Muscle of leg (tissue), 3 donors: ENCODE measurements at regions not wholly inside any gene's neighbourhood (a gene's known extent, or its start where the extent isn't known, plus 50 kb on each side); places are given as distances from the start of the nearest gene placed in this dataset.

Source experiments
- DNase-seq: peaks from one replicate; pipeline ENCODE4 v3.0.0; 2013
- H3K27ac ChIP-seq: one replicate; pipeline ENCODE4 v1.5.1; 2013; ENCODE audit warnings: mild to moderate bottlenecking, low read length, control low read depth
- H3K27me3 ChIP-seq: one replicate; pipeline ENCODE4 v1.6.1; 2013; ENCODE audit warnings: low read length; ENCODE audit not compliant: control insufficient read depth, insufficient read depth
- H3K36me3 ChIP-seq: one replicate; pipeline ENCODE4 v1.6.1; 2013; ENCODE audit warnings: low read length; ENCODE audit not compliant: control insufficient read depth, insufficient read depth
- H3K4me1 ChIP-seq: one replicate; pipeline ENCODE4 v1.6.1; 2013; ENCODE audit warnings: low read length; ENCODE audit not compliant: control insufficient read depth, insufficient read depth
- H3K4me3 ChIP-seq: one replicate; pipeline ENCODE4 v1.5.1; 2013; ENCODE audit warnings: low read length, control low read depth
- H3K9me3 ChIP-seq: replicated peaks from 2 replicates; pipeline ENCODE4 v1.6.1; 2013; ENCODE audit warnings: low read depth, low read length; ENCODE audit not compliant: control insufficient read depth
- WGBS: methylation state at CpG from one replicate; pipeline ENCODE4 v1.1.5; 2013; ENCODE audit warnings: missing lambda C conversion rate; ENCODE audit not compliant: insufficient coverage; 5-methylcytosine and 5-hydroxymethylcytosine counted together

GRCh38 chr5:40404613-40405012 is 275.1 kb upstream of the PTGER4 start:
- Histone ChIP-seq H3K36me3 (no peaks in the 10 kb centered on the region), H3K27ac (no peak overlapping the region), H3K4me1 (no peaks in the 10 kb centered on the region), H3K9me3 (no peaks in the 10 kb centered on the region), H3K27me3 (no peaks in the 10 kb centered on the region), H3K4me3 (no peak overlapping the region)
- DNase-seq: no peak

- H3K27ac ChIP-seq: no peak overlapping the region
- 36% methylated on average over 1 of the region's 1 CpG for WGBS
- no peaks in the 10 kb centered on the region for H3K36me3 ChIP-seq
- H3K9me3 ChIP-seq: no peaks in the 10 kb centered on the region
- no peaks in the 10 kb centered on the region for H3K27me3 ChIP-seq
- H3K4me1 ChIP-seq: no peaks in the 10 kb centered on the region
- DNase-seq: no peak
- no peak overlapping the region for H3K4me3 ChIP-seq
Observed at GRCh38 chr5:40402007-40402364, 277.7 kb upstream of the PTGER4 start.

- no peaks in the 10 kb centered on the region for H3K27me3 ChIP-seq
- no peak overlapping the region for H3K27ac ChIP-seq
- H3K4me3 ChIP-seq: no peak overlapping the region
- no peaks in the 10 kb centered on the region for H3K4me1 ChIP-seq
- DNase-seq: no peak
- no peaks in the 10 kb centered on the region for H3K9me3 ChIP-seq
- no peaks in the 10 kb centered on the region for H3K36me3 ChIP-seq
- WGBS: 36% methylated on average over 3 of the region's 4 CpGs
Observed at GRCh38 chr5:40401284-40402006, 278.3 kb upstream of the PTGER4 start.

GRCh38 chr5:40400245-40400644 is 279.5 kb upstream of the PTGER4 start:
- Histone ChIP-seq H3K27ac (no peak overlapping the region), H3K4me1 (no peaks in the 10 kb centered on the region), H3K4me3 (no peak overlapping the region), H3K36me3 (no peaks in the 10 kb centered on the region), H3K9me3 (no peaks in the 10 kb centered on the region), H3K27me3 (no peaks in the 10 kb centered on the region)
- WGBS: no CpG with 5 or more reads among the region's 1 CpG
- DNase-seq: no peak

- Histone ChIP-seq H3K36me3 (no peaks in the 10 kb centered on the region), H3K4me3 (no peak overlapping the region), H3K27me3 (no peaks in the 10 kb centered on the region), H3K4me1 (peaks cover 3% of the 10 kb centered on the region), H3K27ac (no peak overlapping the region), H3K9me3 (no peaks in the 10 kb centered on the region)
- no peak for DNase-seq
- WGBS: 20% methylated on average over 1 of the region's 1 CpG
Observed at GRCh38 chr5:40399349-40399748, 280.4 kb upstream of the PTGER4 start.

- Histone ChIP-seq H3K9me3 (no peaks in the 10 kb centered on the region), H3K4me3 (no peak overlapping the region), H3K36me3 (no peaks in the 10 kb centered on the region), H3K27ac (no peak overlapping the region), H3K27me3 (no peaks in the 10 kb centered on the region), H3K4me1 (peaks cover 3% of the 10 kb centered on the region)
- no peak for DNase-seq
- whole genome bisulfite sequencing: no CpG with 5 or more reads among the region's 1 CpG
Observed at GRCh38 chr5:40397976-40398375, 281.7 kb upstream of the PTGER4 start.

GRCh38 chr5:40397091-40397490 is 282.6 kb upstream of the PTGER4 start:
- no peaks in the 10 kb centered on the region for H3K9me3 ChIP-seq
- no peak overlapping the region for H3K4me3 ChIP-seq
- peaks cover 3% of the 10 kb centered on the region for H3K4me1 ChIP-seq
- H3K27ac ChIP-seq: no peak overlapping the region
- no peak for DNase-seq
- no peaks in the 10 kb centered on the region for H3K27me3 ChIP-seq
- no CpG with 5 or more reads among the region's 2 CpGs for WGBS
- no peaks in the 10 kb centered on the region for H3K36me3 ChIP-seq

GRCh38 chr5:40396317-40396716 is 283.4 kb upstream of the PTGER4 start:
- Histone ChIP-seq H3K36me3 (no peaks in the 10 kb centered on the region), H3K9me3 (no peaks in the 10 kb centered on the region), H3K4me3 (no peak overlapping the region), H3K27ac (no peak overlapping the region), H3K4me1 (peaks cover 3% of the 10 kb centered on the region), H3K27me3 (no peaks in the 10 kb centered on the region)
- DNase-seq: no peak
- no CpG with 5 or more reads among the region's 1 CpG for WGBS

GRCh38 chr5:40395251-40395650 is 284.5 kb upstream of the PTGER4 start:
- Histone ChIP-seq H3K9me3 (no peaks in the 10 kb centered on the region), H3K36me3 (no peaks in the 10 kb centered on the region), H3K27ac (peak overlapping the region; percentile 49), H3K27me3 (no peaks in the 10 kb centered on the region), H3K4me3 (no peak overlapping the region), H3K4me1 (peaks cover 3% of the 10 kb centered on the region)
- WGBS: 0% methylated on average over 1 of the region's 4 CpGs
- peak; percentile 89 for DNase-seq

- H3K4me1 ChIP-seq: peaks cover 3% of the 10 kb centered on the region
- no peaks in the 10 kb centered on the region for H3K27me3 ChIP-seq
- WGBS: no CpG with 5 or more reads among the region's 4 CpGs
- no peaks in the 10 kb centered on the region for H3K36me3 ChIP-seq
- DNase-seq: peak; percentile 50
- no peaks in the 10 kb centered on the region for H3K9me3 ChIP-seq
- H3K4me3 ChIP-seq: no peak overlapping the region
- no peak overlapping the region for H3K27ac ChIP-seq
Observed at GRCh38 chr5:40394698-40395097, 285.0 kb upstream of the PTGER4 start.

- no peaks in the 10 kb centered on the region for H3K27me3 ChIP-seq
- no peak overlapping the region for H3K27ac ChIP-seq
- H3K4me3 ChIP-seq: no peak overlapping the region
- DNase-seq: peak; percentile 68
- H3K9me3 ChIP-seq: no peaks in the 10 kb centered on the region
- H3K4me1 ChIP-seq: peaks cover 3% of the 10 kb centered on the region
- H3K36me3 ChIP-seq: no peaks in the 10 kb centered on the region
Observed at GRCh38 chr5:40391642-40392041, 288.1 kb upstream of the PTGER4 start.
